Osteocyte (in vitro differentiated cells): ENCODE measurements at regions not wholly inside any gene's neighbourhood (a gene's known extent, or its start where the extent isn't known, plus 50 kb on each side); places are given as distances from the start of the nearest gene placed in this dataset.

ENCODE experiments used
- DNase-seq: peaks from one replicate; pipeline ENCODE4 v3.0.0; 2021; ENCODE audit warnings: mixed read lengths; ENCODE audit not compliant: unreplicated experiment; ENCODE audit errors: extremely low spot score
- H3K27ac Mint-ChIP-seq: one replicate; pipeline ENCODE4 v1.8.0; 2021; ENCODE audit warnings: mild to moderate bottlenecking, mixed read lengths; ENCODE audit not compliant: unreplicated experiment
- H3K27me3 Mint-ChIP-seq: one replicate; pipeline ENCODE4 v1.8.0; 2021; ENCODE audit warnings: mixed read lengths; ENCODE audit not compliant: unreplicated experiment
- H3K36me3 Mint-ChIP-seq: one replicate; pipeline ENCODE4 v1.8.0; 2021; ENCODE audit warnings: mixed read lengths; ENCODE audit not compliant: unreplicated experiment
- H3K4me1 Mint-ChIP-seq: one replicate; pipeline ENCODE4 v1.8.0; 2021; ENCODE audit warnings: mixed read lengths; ENCODE audit not compliant: unreplicated experiment
- H3K4me3 Mint-ChIP-seq: one replicate; pipeline ENCODE4 v1.8.0; 2021; ENCODE audit warnings: mild to moderate bottlenecking, moderate library complexity, mixed read lengths; ENCODE audit not compliant: unreplicated experiment
- H3K9me3 Mint-ChIP-seq: one replicate; pipeline ENCODE4 v1.8.0; 2021; ENCODE audit warnings: mixed read lengths; ENCODE audit not compliant: unreplicated experiment
- TF ChIP-seq, protein P1 (sequence below): fragments of 200-600 bp; sonication (generic); IDR thresholded peaks from 2 replicates; pipeline ENCODE4 v1.5.0; 2021; ENCODE audit warnings: antibody characterized with exemption, mild to moderate bottlenecking, moderate library complexity

DNA sequence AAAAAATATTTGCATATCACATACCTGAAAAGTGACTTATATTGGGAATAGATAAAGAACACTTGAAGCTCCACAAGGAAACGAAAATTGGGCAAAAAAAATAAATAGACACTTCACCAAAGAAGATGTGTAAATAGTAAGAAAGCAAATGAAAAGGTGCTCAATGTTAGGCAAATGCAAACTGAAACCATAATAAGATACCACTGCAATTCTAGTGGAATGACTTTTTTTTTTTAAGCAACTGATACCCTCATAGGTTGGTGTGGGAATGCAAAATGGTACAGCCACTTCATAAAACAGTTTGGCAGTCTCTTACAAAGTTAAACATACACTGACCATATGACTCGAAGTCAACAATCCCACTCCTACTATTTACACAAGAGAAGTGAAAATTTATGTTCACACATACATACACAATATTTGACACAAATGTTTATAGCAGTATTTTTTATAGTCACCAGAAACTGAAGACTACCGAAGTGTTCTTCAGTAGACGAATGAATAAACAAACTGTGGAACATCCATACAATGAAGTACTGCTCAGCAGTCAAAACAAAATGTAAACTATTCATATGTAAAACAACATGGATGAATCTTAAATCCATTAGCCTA lies 176.3 kb downstream of the ZMAT3 start:
- no peaks in the 10 kb centered on the region for H3K4me1 Mint-ChIP-seq
- peaks cover 13% of the 10 kb centered on the region for H3K9me3 Mint-ChIP-seq
- TF ChIP-seq, protein P1, sequence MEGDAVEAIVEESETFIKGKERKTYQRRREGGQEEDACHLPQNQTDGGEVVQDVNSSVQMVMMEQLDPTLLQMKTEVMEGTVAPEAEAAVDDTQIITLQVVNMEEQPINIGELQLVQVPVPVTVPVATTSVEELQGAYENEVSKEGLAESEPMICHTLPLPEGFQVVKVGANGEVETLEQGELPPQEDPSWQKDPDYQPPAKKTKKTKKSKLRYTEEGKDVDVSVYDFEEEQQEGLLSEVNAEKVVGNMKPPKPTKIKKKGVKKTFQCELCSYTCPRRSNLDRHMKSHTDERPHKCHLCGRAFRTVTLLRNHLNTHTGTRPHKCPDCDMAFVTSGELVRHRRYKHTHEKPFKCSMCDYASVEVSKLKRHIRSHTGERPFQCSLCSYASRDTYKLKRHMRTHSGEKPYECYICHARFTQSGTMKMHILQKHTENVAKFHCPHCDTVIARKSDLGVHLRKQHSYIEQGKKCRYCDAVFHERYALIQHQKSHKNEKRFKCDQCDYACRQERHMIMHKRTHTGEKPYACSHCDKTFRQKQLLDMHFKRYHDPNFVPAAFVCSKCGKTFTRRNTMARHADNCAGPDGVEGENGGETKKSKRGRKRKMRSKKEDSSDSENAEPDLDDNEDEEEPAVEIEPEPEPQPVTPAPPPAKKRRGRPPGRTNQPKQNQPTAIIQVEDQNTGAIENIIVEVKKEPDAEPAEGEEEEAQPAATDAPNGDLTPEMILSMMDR: no peak
- H3K27me3 Mint-ChIP-seq: peaks cover 20% of the 10 kb centered on the region
- no peak overlapping the region for H3K4me3 Mint-ChIP-seq
- no peak for DNase-seq
- no peaks in the 10 kb centered on the region for H3K36me3 Mint-ChIP-seq
- no peak overlapping the region for H3K27ac Mint-ChIP-seq
